RWPE2 (cell line): ENCODE measurements at regions not wholly inside any gene's neighbourhood (a gene's known extent, or its start where the extent isn't known, plus 50 kb on each side); places are given as distances from the start of the nearest gene placed in this dataset.

Experiments
- ATAC-seq: fragments of 200-7000 bp; cut with Tn5 transposase; 3 replicates; pipeline ENCODE4 v1.9.1; 2021; ENCODE audit warnings: low read depth
- DNase-seq: peaks from one replicate; pipeline ENCODE4 v3.0.0-alpha.2; 2020; ENCODE audit warnings: low spot score
- H3K27ac ChIP-seq: fragments of 450-650 bp; 2 replicates; pipeline ENCODE4 v1.5.1; 2017; ENCODE audit warnings: mild to moderate bottlenecking; ENCODE audit not compliant: poor library complexity, severe bottlenecking
- H3K27me3 ChIP-seq: fragments of 250-450 bp; sonication (Bioruptor Pico); 2 replicates; pipeline ENCODE4 v1.5.1; 2021; ENCODE audit warnings: mild to moderate bottlenecking, moderate library complexity; ENCODE audit not compliant: insufficient read depth, poor library complexity, severe bottlenecking
- H3K36me3 ChIP-seq: fragments of 250-450 bp; sonication (Bioruptor Pico); 2 replicates; pipeline ENCODE4 v1.5.1; 2020; ENCODE audit warnings: low read depth, mild to moderate bottlenecking, moderate library complexity
- H3K4me1 ChIP-seq: fragments of 250-450 bp; sonication (Bioruptor Pico); 2 replicates; pipeline ENCODE4 v1.5.1; 2021; ENCODE audit warnings: mild to moderate bottlenecking, moderate library complexity; ENCODE audit not compliant: insufficient read depth, poor library complexity, severe bottlenecking
- H3K4me3 ChIP-seq: fragments of 250-450 bp; sonication (Bioruptor Pico); 2 replicates; pipeline ENCODE4 v1.5.1; 2021; ENCODE audit warnings: mild to moderate bottlenecking, moderate library complexity; ENCODE audit not compliant: severe bottlenecking
- H3K9me3 ChIP-seq: fragments of 250-450 bp; sonication (Bioruptor Pico); 2 replicates; pipeline ENCODE4 v1.5.1; 2021; ENCODE audit warnings: mild to moderate bottlenecking, moderate library complexity; ENCODE audit not compliant: severe bottlenecking
- CTCF ChIP-seq: fragments of 450-650 bp; IDR thresholded peaks from one replicate; pipeline ENCODE4 v1.5.1; 2017; ENCODE audit warnings: mild to moderate bottlenecking, moderate library complexity; ENCODE audit not compliant: poor library complexity, severe bottlenecking

- Histone ChIP-seq H3K27me3 (no peaks in the 10 kb centered on the region), H3K9me3 (no peaks in the 10 kb centered on the region), H3K36me3 (no peaks in the 10 kb centered on the region), H3K4me1 (peaks cover 11% of the 10 kb centered on the region), H3K4me3 (no peak overlapping the region), H3K27ac (no peak overlapping the region)
- DNase-seq (no peak), ATAC-seq (no peak)
- no peak for TF ChIP-seq CTCF
These were observed 329.2 kb upstream of the CCNH start for GRCh38 chr5:87741881-87742280.

- ATAC-seq (peak; percentile 60; the same call in 2 of the 3 replicates), DNase-seq (no peak)
- Histone ChIP-seq H3K4me3 (no peak overlapping the region), H3K36me3 (no peaks in the 10 kb centered on the region), H3K27ac (no peak overlapping the region), H3K9me3 (no peaks in the 10 kb centered on the region), H3K27me3 (peaks cover 3% of the 10 kb centered on the region), H3K4me1 (no peaks in the 10 kb centered on the region)
- TF ChIP-seq CTCF = no peak
These were observed 323.2 kb upstream of the CCNH start for GRCh38 chr5:87735923-87736322.

GRCh38 chr5:87733897-87734296, 321.2 kb upstream of the CCNH start:
- DNase-seq (no peak), ATAC-seq (no peak)
- Histone ChIP-seq H3K4me1 (no peaks in the 10 kb centered on the region), H3K9me3 (no peaks in the 10 kb centered on the region), H3K27me3 (peaks cover 3% of the 10 kb centered on the region), H3K4me3 (no peak overlapping the region), H3K36me3 (no peaks in the 10 kb centered on the region), H3K27ac (no peak overlapping the region)
- TF ChIP-seq CTCF = no peak

- Histone ChIP-seq H3K36me3 (no peaks in the 10 kb centered on the region), H3K27me3 (peaks cover 3% of the 10 kb centered on the region), H3K4me1 (no peaks in the 10 kb centered on the region), H3K4me3 (no peak overlapping the region), H3K9me3 (no peaks in the 10 kb centered on the region), H3K27ac (no peak overlapping the region)
- no peak for ATAC-seq
- no peak for TF ChIP-seq CTCF
- DNase-seq = no peak
These were observed 320.4 kb upstream of the CCNH start for GRCh38 chr5:87732875-87733768.

GRCh38 chr5:87729781-87730180, 317.1 kb upstream of the CCNH start:
- DNase-seq = no peak
- H3K36me3 ChIP-seq = no peaks in the 10 kb centered on the region

More at GRCh38 chr5:87729781-87730180, 317.1 kb upstream of the CCNH start:
- Histone ChIP-seq H3K4me3 (no peak overlapping the region), H3K9me3 (no peaks in the 10 kb centered on the region), H3K27ac (no peak overlapping the region), H3K27me3 (peaks cover 9% of the 10 kb centered on the region), H3K4me1 (no peaks in the 10 kb centered on the region)
- ATAC-seq = no peak
- TF ChIP-seq CTCF = no peak
